HL-60 (cell line): ENCODE measurements at regions not wholly inside any gene's neighbourhood (a gene's known extent, or its start where the extent isn't known, plus 50 kb on each side); places are given as distances from the start of the nearest gene placed in this dataset.

Experiments
- CTCF ChIP-seq: IDR thresholded peaks from one replicate; pipeline ENCODE4 v1.5.1; 2011; ENCODE audit warnings: low read length, control low read depth, inconsistent platforms; ENCODE audit not compliant: insufficient read depth
- GABPA ChIP-seq: IDR thresholded peaks from 2 replicates; pipeline ENCODE4 v1.6.1; 2012; ENCODE audit warnings: low read depth
- REST ChIP-seq: IDR thresholded peaks from 2 replicates; pipeline ENCODE4 v1.6.1; 2012; ENCODE audit warnings: low read depth; ENCODE audit not compliant: insufficient replicate concordance
- SPI1 ChIP-seq: IDR thresholded peaks from 2 replicates; pipeline ENCODE4 v1.6.1; 2012; ENCODE audit warnings: low read depth, mild to moderate bottlenecking, borderline replicate concordance

- TF ChIP-seq CTCF (no peak), REST (no peak), GABPA (no peak), SPI1 (no peak)
These were observed 647.0 kb upstream of the MGAT4C start for GRCh38 chr12:86903159-86903558.
